Osteocyte (in vitro differentiated cells): ENCODE measurements at regions not wholly inside any gene's neighbourhood (a gene's known extent, or its start where the extent isn't known, plus 50 kb on each side); places are given as distances from the start of the nearest gene placed in this dataset.

Experiments
- DNase-seq: peaks from one replicate; pipeline ENCODE4 v3.0.0; 2021; ENCODE audit warnings: mixed read lengths; ENCODE audit not compliant: unreplicated experiment; ENCODE audit errors: extremely low spot score
- H3K27ac Mint-ChIP-seq: one replicate; pipeline ENCODE4 v1.8.0; 2021; ENCODE audit warnings: mild to moderate bottlenecking, mixed read lengths; ENCODE audit not compliant: unreplicated experiment
- H3K27me3 Mint-ChIP-seq: one replicate; pipeline ENCODE4 v1.8.0; 2021; ENCODE audit warnings: mixed read lengths; ENCODE audit not compliant: unreplicated experiment
- H3K36me3 Mint-ChIP-seq: one replicate; pipeline ENCODE4 v1.8.0; 2021; ENCODE audit warnings: mixed read lengths; ENCODE audit not compliant: unreplicated experiment
- H3K4me1 Mint-ChIP-seq: one replicate; pipeline ENCODE4 v1.8.0; 2021; ENCODE audit warnings: mixed read lengths; ENCODE audit not compliant: unreplicated experiment
- H3K4me3 Mint-ChIP-seq: one replicate; pipeline ENCODE4 v1.8.0; 2021; ENCODE audit warnings: mild to moderate bottlenecking, moderate library complexity, mixed read lengths; ENCODE audit not compliant: unreplicated experiment
- H3K9me3 Mint-ChIP-seq: one replicate; pipeline ENCODE4 v1.8.0; 2021; ENCODE audit warnings: mixed read lengths; ENCODE audit not compliant: unreplicated experiment
- CTCF ChIP-seq: fragments of 200-600 bp; sonication (generic); IDR thresholded peaks from 2 replicates; pipeline ENCODE4 v1.5.0; 2021; ENCODE audit warnings: antibody characterized with exemption, mild to moderate bottlenecking, moderate library complexity

- Mint-ChIP-seq H3K36me3 (peaks cover 3% of the 10 kb centered on the region), H3K27me3 (no peaks in the 10 kb centered on the region), H3K4me1 (no peaks in the 10 kb centered on the region), H3K4me3 (no peak overlapping the region), H3K9me3 (peaks cover 15% of the 10 kb centered on the region), H3K27ac (no peak overlapping the region)
- no peak for DNase-seq
- TF ChIP-seq CTCF = no peak
Measured at GRCh38 chr5:28346696-28347095, 1308.3 kb upstream of the CDH9 start.

- DNase-seq = no peak
- peaks cover 10% of the 10 kb centered on the region for H3K9me3 Mint-ChIP-seq
- no peaks in the 10 kb centered on the region for H3K27me3 Mint-ChIP-seq
- no peak overlapping the region for H3K27ac Mint-ChIP-seq
- no peak overlapping the region for H3K4me3 Mint-ChIP-seq
- H3K4me1 Mint-ChIP-seq = no peaks in the 10 kb centered on the region
- TF ChIP-seq CTCF = peak; percentile 69
- H3K36me3 Mint-ChIP-seq = no peaks in the 10 kb centered on the region
Measured at GRCh38 chr5:28344836-28345433, 1306.5 kb upstream of the CDH9 start.

GRCh38 chr5:28329176-28329575 lies 1290.8 kb upstream of the CDH9 start:
- peaks cover 40% of the 10 kb centered on the region for H3K9me3 Mint-ChIP-seq
- no peaks in the 10 kb centered on the region for H3K36me3 Mint-ChIP-seq
- no peak for TF ChIP-seq CTCF
- no peak overlapping the region for H3K27ac Mint-ChIP-seq
- H3K4me3 Mint-ChIP-seq = no peak overlapping the region
- peaks cover 2% of the 10 kb centered on the region for H3K27me3 Mint-ChIP-seq
- H3K4me1 Mint-ChIP-seq = no peaks in the 10 kb centered on the region
- DNase-seq = no peak

GRCh38 chr5:28328681-28329080 lies 1290.3 kb upstream of the CDH9 start:
- DNase-seq = no peak
- TF ChIP-seq CTCF = no peak
- Mint-ChIP-seq H3K9me3 (peaks cover 40% of the 10 kb centered on the region), H3K27ac (no peak overlapping the region), H3K4me1 (no peaks in the 10 kb centered on the region), H3K4me3 (no peak overlapping the region), H3K27me3 (peaks cover 2% of the 10 kb centered on the region), H3K36me3 (no peaks in the 10 kb centered on the region)

GRCh38 chr5:28324174-28324573 lies 1285.8 kb upstream of the CDH9 start:
- no peaks in the 10 kb centered on the region for H3K4me1 Mint-ChIP-seq
- TF ChIP-seq CTCF = no peak
- no peak overlapping the region for H3K27ac Mint-ChIP-seq
- no peak for DNase-seq
- H3K4me3 Mint-ChIP-seq = no peak overlapping the region
- H3K36me3 Mint-ChIP-seq = no peaks in the 10 kb centered on the region
- H3K27me3 Mint-ChIP-seq = peaks cover 2% of the 10 kb centered on the region
- peaks cover 3% of the 10 kb centered on the region for H3K9me3 Mint-ChIP-seq
